ENCODE measurements at regions not wholly inside any gene's neighbourhood (a gene's known extent, or its start where the extent isn't known, plus 50 kb on each side); places are given as distances from the start of the nearest gene placed in this dataset.

GRCh38 chr14:56868660-56869059, 58.4 kb upstream of the OTX2 start:
- no peak for DNase-seq (ENCODE audit: low spot score)

GRCh38 chr14:56862836-56863235, 52.6 kb upstream of the OTX2 start:
- no peak for DNase-seq (ENCODE audit: low spot score)

GRCh38 chr14:56860441-56860840, 50.2 kb upstream of the OTX2 start:
- DNase-seq (ENCODE audit: low spot score) = no peak
